K562 (cell line): ENCODE measurements at regions not wholly inside any gene's neighbourhood (a gene's known extent, or its start where the extent isn't known, plus 50 kb on each side); places are given as distances from the start of the nearest gene placed in this dataset.
"Not testable (repeated sequence)": the region's sequence is repeated elsewhere in the genome, so short reads cannot be mapped to it uniquely, and the experiment has no call there.

Experiments
- ELK3 ChIP-seq: fragments of 450-650 bp; formaldehyde crosslinking; IDR thresholded peaks from 2 replicates; pipeline ENCODE4 v1.4.0; 2020; ENCODE audit warnings: mild to moderate bottlenecking
- GTF2B ChIP-seq: IDR thresholded peaks from 2 replicates; pipeline ENCODE4 v1.6.1; 2011; ENCODE audit not compliant: insufficient read length; ENCODE audit errors: extremely low read depth
- KAT7 ChIP-seq: sonication (generic); formaldehyde crosslinking; IDR thresholded peaks from 2 replicates; pipeline ENCODE4 v1.8.0; 2022; ENCODE audit warnings: missing genetic modification reagents, mild to moderate bottlenecking, borderline replicate concordance
- PCBP1 ChIP-seq: fragments of 200-400 bp; formaldehyde crosslinking; IDR thresholded peaks from 2 replicates; pipeline ENCODE4 v1.6.1; 2018; ENCODE audit warnings: mild to moderate bottlenecking, low read depth, low read length; ENCODE audit not compliant: poor library complexity, severe bottlenecking
- POLR2A ChIP-seq: fragments of 450-650 bp; conservative IDR thresholded peaks from 2 replicates; pipeline ENCODE4 v1.6.1; 2016
- POU5F1 ChIP-seq: fragments of 150-350 bp; IDR thresholded peaks from 2 replicates; pipeline ENCODE4 v1.6.1; 2014; ENCODE audit warnings: borderline replicate concordance, low read length, low read depth, mild to moderate bottlenecking; ENCODE audit not compliant: partially characterized antibody
- XRCC3 ChIP-seq: fragments of 450-650 bp; IDR thresholded peaks from 2 replicates; pipeline ENCODE4 v1.6.1; 2017; ENCODE audit warnings: mild to moderate bottlenecking, moderate library complexity
- YY1 ChIP-seq, 3 experiments: IDR thresholded peaks; 2 replicates each; pipeline ENCODE4 v1.6.1; 2011; ENCODE audit warnings: low read length in 2 of 3, mild to moderate bottlenecking in 2 of 3, moderate library complexity in 2 of 3, borderline replicate concordance in 1 of 3, control low read depth in 1 of 3, low read depth in 1 of 3; ENCODE audit not compliant: insufficient read depth in 3 of 3, insufficient replicate concordance in 2 of 3, control insufficient read depth in 1 of 3, insufficient read length in 1 of 3; ENCODE audit errors: extremely low read depth in 1 of 3
- TF ChIP-seq, protein P1 (sequence below): fragments of 450-650 bp; IDR thresholded peaks from 2 replicates; pipeline ENCODE4 v1.6.1; 2014; ENCODE audit warnings: low read depth, mild to moderate bottlenecking, moderate library complexity, borderline replicate concordance
- TF ChIP-seq, protein P2 (sequence below), 3 experiments: IDR thresholded peaks in 2 of 3; conservative IDR thresholded peaks in 1 of 3; 2 replicates each; pipeline ENCODE4 v1.5.1; 2011 to 2012; ENCODE audit warnings: low read length in 3 of 3, mild to moderate bottlenecking in 3 of 3, control low read depth in 2 of 3, improper control_type of control experiment in 1 of 3, inconsistent platforms in 1 of 3, low read depth in 1 of 3, mixed read lengths in 1 of 3, moderate library complexity in 1 of 3; ENCODE audit not compliant: insufficient read depth in 2 of 3

- TF ChIP-seq, protein P1, sequence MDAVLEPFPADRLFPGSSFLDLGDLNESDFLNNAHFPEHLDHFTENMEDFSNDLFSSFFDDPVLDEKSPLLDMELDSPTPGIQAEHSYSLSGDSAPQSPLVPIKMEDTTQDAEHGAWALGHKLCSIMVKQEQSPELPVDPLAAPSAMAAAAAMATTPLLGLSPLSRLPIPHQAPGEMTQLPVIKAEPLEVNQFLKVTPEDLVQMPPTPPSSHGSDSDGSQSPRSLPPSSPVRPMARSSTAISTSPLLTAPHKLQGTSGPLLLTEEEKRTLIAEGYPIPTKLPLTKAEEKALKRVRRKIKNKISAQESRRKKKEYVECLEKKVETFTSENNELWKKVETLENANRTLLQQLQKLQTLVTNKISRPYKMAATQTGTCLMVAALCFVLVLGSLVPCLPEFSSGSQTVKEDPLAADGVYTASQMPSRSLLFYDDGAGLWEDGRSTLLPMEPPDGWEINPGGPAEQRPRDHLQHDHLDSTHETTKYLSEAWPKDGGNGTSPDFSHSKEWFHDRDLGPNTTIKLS = not testable (repeated sequence)
- TF ChIP-seq POLR2A; ELK3; KAT7 (CRISPR knock-in tag); POU5F1; XRCC3; YY1 (IDR thresholded peaks at IDR 0.05; ENCODE audit: borderline replicate concordance in 1 of 3, control insufficient read depth in 1 of 3, extremely low read depth in 1 of 3, insufficient read depth in 3 of 3, insufficient read length in 1 of 3, insufficient replicate concordance in 2 of 3, low read depth in 1 of 3, low read length in 2 of 3); GTF2B; PCBP1: not testable (repeated sequence)
- TF ChIP-seq, protein P2, sequence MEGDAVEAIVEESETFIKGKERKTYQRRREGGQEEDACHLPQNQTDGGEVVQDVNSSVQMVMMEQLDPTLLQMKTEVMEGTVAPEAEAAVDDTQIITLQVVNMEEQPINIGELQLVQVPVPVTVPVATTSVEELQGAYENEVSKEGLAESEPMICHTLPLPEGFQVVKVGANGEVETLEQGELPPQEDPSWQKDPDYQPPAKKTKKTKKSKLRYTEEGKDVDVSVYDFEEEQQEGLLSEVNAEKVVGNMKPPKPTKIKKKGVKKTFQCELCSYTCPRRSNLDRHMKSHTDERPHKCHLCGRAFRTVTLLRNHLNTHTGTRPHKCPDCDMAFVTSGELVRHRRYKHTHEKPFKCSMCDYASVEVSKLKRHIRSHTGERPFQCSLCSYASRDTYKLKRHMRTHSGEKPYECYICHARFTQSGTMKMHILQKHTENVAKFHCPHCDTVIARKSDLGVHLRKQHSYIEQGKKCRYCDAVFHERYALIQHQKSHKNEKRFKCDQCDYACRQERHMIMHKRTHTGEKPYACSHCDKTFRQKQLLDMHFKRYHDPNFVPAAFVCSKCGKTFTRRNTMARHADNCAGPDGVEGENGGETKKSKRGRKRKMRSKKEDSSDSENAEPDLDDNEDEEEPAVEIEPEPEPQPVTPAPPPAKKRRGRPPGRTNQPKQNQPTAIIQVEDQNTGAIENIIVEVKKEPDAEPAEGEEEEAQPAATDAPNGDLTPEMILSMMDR (IDR thresholded peaks at IDR 0.05 in 2 of 3, conservative IDR thresholded peaks at IDR 0.05 in 1 of 3; ENCODE audit: insufficient read depth in 2 of 3, low read depth in 1 of 3, low read length in 3 of 3) = not testable (repeated sequence)
Measured at GRCh38 chr3:171924864-171925263, 81.7 kb downstream of the TMEM212 start.
